ENCODE measurements at regions not wholly inside any gene's neighbourhood (a gene's known extent, or its start where the extent isn't known, plus 50 kb on each side); places are given as distances from the start of the nearest gene placed in this dataset.

- Mint-ChIP-seq H3K27me3 (ENCODE audit: unreplicated experiment) (peaks cover 13% of the 10 kb centered on the region), H3K4me1 (ENCODE audit: unreplicated experiment) (peaks cover 5% of the 10 kb centered on the region), H3K4me3 (ENCODE audit: unreplicated experiment) (no peak overlapping the region), H3K27ac (ENCODE audit: unreplicated experiment) (no peak overlapping the region), H3K9me3 (ENCODE audit: unreplicated experiment) (no peaks in the 10 kb centered on the region), H3K36me3 (ENCODE audit: low read depth, unreplicated experiment) (no peaks in the 10 kb centered on the region)
- peak; percentile 51 for TF ChIP-seq CTCF (IDR thresholded peaks at IDR 0.05; ENCODE audit: unreplicated experiment)
- peak; percentile 80 for DNase-seq (ENCODE audit: low spot score)
Measured at GRCh38 chr2:19746611-19747309, 155.0 kb downstream of the TTC32 start.

DNA sequence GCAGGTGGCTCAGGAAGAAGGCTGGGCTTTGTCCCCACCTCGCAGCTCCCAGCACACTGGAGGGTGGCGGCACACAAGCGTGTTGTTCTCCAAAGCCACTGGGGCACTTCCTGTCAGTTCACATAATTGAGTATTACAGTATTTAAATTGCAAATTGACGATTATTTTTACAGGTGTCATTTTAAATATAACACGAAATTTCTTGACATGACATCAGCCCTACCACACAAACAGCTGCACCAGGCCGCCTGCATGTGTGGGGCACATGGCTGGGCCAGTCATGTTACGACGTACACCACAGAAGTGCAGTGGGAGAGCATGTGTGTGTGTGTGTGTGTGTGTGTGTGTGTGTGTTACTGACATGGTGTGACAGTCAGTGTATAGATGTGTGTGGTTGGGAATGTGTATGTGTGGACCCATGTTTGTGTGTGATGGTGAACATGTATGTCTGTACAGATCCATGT is 155.6 kb downstream of the TTC32 start:
- no peak overlapping the region for H3K4me3 Mint-ChIP-seq (ENCODE audit: unreplicated experiment)
- peaks cover 13% of the 10 kb centered on the region for H3K27me3 Mint-ChIP-seq (ENCODE audit: unreplicated experiment)
- no peaks in the 10 kb centered on the region for H3K36me3 Mint-ChIP-seq (ENCODE audit: low read depth, unreplicated experiment)
- no peaks in the 10 kb centered on the region for H3K9me3 Mint-ChIP-seq (ENCODE audit: unreplicated experiment)
- no peak for TF ChIP-seq CTCF (IDR thresholded peaks at IDR 0.05; ENCODE audit: unreplicated experiment)
- H3K4me1 Mint-ChIP-seq (ENCODE audit: unreplicated experiment), result peaks cover 5% of the 10 kb centered on the region
- no peak overlapping the region for H3K27ac Mint-ChIP-seq (ENCODE audit: unreplicated experiment)
- no peak for DNase-seq (ENCODE audit: low spot score)

GRCh38 chr2:19745318-19746136 is 156.3 kb downstream of the TTC32 start:
- Mint-ChIP-seq H3K4me3 (ENCODE audit: unreplicated experiment) (no peak overlapping the region), H3K27ac (ENCODE audit: unreplicated experiment) (no peak overlapping the region), H3K4me1 (ENCODE audit: unreplicated experiment) (peaks cover 5% of the 10 kb centered on the region), H3K9me3 (ENCODE audit: unreplicated experiment) (no peaks in the 10 kb centered on the region), H3K27me3 (ENCODE audit: unreplicated experiment) (peaks cover 13% of the 10 kb centered on the region), H3K36me3 (ENCODE audit: low read depth, unreplicated experiment) (no peaks in the 10 kb centered on the region)
- TF ChIP-seq CTCF (IDR thresholded peaks at IDR 0.05; ENCODE audit: unreplicated experiment), result no peak
- DNase-seq (ENCODE audit: low spot score), result no peak

DNA sequence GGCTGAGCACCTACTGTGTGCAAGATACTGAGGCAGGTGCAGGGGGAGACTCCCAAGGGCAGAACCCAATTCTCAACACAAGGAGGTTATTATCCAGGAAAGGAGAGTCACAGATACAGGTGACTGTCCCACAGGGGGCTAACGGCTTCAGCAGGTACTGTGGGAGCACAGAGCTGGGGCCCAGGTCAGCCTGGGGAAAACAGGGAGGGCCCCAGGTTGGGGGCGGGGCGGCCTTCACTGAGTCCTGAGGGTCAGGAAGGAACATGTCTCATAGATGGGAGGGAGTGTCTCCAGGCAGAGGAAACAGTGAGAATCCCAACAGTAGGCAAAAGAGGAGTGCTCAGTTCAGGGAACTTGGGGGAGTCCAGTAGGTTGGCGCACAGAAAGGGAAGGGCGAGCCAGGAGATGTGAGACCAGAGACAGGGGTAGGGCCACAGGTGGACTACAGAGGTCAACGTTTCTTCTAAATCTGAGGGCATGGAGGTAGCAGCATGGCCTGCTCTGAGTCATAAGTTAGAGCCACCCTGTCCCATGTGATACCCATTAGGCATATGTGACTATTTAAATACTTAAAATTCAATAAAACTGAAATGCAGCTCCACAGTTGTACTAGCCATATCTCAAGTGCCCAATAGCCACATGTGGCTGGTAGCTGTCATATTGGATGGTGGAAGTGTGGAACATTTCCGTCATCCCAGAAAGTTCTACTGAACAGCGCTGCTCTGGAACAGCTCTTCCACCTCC is 157.2 kb downstream of the TTC32 start:
- H3K27ac Mint-ChIP-seq (ENCODE audit: unreplicated experiment), result peak overlapping the region; percentile 54
- peaks cover 5% of the 10 kb centered on the region for H3K4me1 Mint-ChIP-seq (ENCODE audit: unreplicated experiment)
- no peak for DNase-seq (ENCODE audit: low spot score)
- peaks cover 13% of the 10 kb centered on the region for H3K27me3 Mint-ChIP-seq (ENCODE audit: unreplicated experiment)
- H3K36me3 Mint-ChIP-seq (ENCODE audit: low read depth, unreplicated experiment), result no peaks in the 10 kb centered on the region
- H3K9me3 Mint-ChIP-seq (ENCODE audit: unreplicated experiment), result no peaks in the 10 kb centered on the region
- no peak for TF ChIP-seq CTCF (IDR thresholded peaks at IDR 0.05; ENCODE audit: unreplicated experiment)
- no peak overlapping the region for H3K4me3 Mint-ChIP-seq (ENCODE audit: unreplicated experiment)
